Caco-2 (cell line): ENCODE measurements at regions not wholly inside any gene's neighbourhood (a gene's known extent, or its start where the extent isn't known, plus 50 kb on each side); places are given as distances from the start of the nearest gene placed in this dataset.

Experiments
- BruUV-seq: library from RNA; stranded (reverse); fragments of 400-500 nt; replicated peaks from 2 replicates; lab custom pipeline; 2021; lab: Mats Ljungman, UMichigan
- CTCF ChIA-PET: fragments of 300-600 bp; sonication (Branson Sonifier 250); formaldehyde crosslinking; loops from one replicate; lab custom pipeline; 2022; ENCODE audit warnings: antibody characterized with exemption; lab: Charles Lee
- POLR2A ChIA-PET: fragments of 300-600 bp; sonication (Branson Sonifier 250); formaldehyde crosslinking; loops from one replicate; lab custom pipeline; 2022; ENCODE audit warnings: antibody characterized with exemption; lab: Charles Lee
- DNase-seq, 2 experiments: peaks; one replicate each; pipeline versions ENCODE4 v3.0.0 to v3.0.0-alpha.2; 2020 to 2022
- H3K27me3 ChIP-seq: replicated peaks from 2 replicates; pipeline ENCODE4 v1.6.0; 2011; ENCODE audit warnings: low read length; ENCODE audit not compliant: control insufficient read depth, insufficient read depth
- H3K36me3 ChIP-seq: 2 replicates; pipeline ENCODE4 v1.5.1; 2011; ENCODE audit warnings: low read length; ENCODE audit not compliant: control insufficient read depth, insufficient read depth
- H3K4me1 ChIP-seq: fragments of 250-450 bp; sonication (Bioruptor Pico); 2 replicates; pipeline ENCODE4 v1.5.1; 2020; ENCODE audit warnings: mild to moderate bottlenecking
- H3K4me3 ChIP-seq: 2 replicates; pipeline ENCODE4 v1.5.1; 2011; ENCODE audit warnings: low read depth, mild to moderate bottlenecking, control low read depth, low read length
- H3K9me3 ChIP-seq: fragments of 250-450 bp; sonication (Bioruptor Pico); 2 replicates; pipeline ENCODE4 v1.5.1; 2020; ENCODE audit warnings: mild to moderate bottlenecking, moderate library complexity
- H3K27ac Mint-ChIP-seq: one replicate; pipeline ENCODE4 v1.8.0; 2022; ENCODE audit warnings: mixed read lengths; ENCODE audit not compliant: unreplicated experiment
- H3K27me3 Mint-ChIP-seq: one replicate; pipeline ENCODE4 v1.8.0; 2022; ENCODE audit warnings: mixed read lengths; ENCODE audit not compliant: insufficient read depth, unreplicated experiment
- H3K36me3 Mint-ChIP-seq: one replicate; pipeline ENCODE4 v1.8.0; 2022; ENCODE audit warnings: mild to moderate bottlenecking, mixed read lengths; ENCODE audit not compliant: insufficient read depth, unreplicated experiment
- H3K4me1 Mint-ChIP-seq: one replicate; pipeline ENCODE4 v1.8.0; 2022; ENCODE audit warnings: low read depth, mixed read lengths; ENCODE audit not compliant: unreplicated experiment
- H3K4me3 Mint-ChIP-seq: one replicate; pipeline ENCODE4 v1.8.0; 2022; ENCODE audit warnings: mild to moderate bottlenecking, moderate library complexity, mixed read lengths; ENCODE audit not compliant: unreplicated experiment
- H3K9me3 Mint-ChIP-seq: one replicate; pipeline ENCODE4 v1.8.0; 2022; ENCODE audit warnings: mixed read lengths; ENCODE audit not compliant: unreplicated experiment
- CTCF ChIP-seq, 2 experiments: fragments of 200-600 bp in 1 of 2; IDR thresholded peaks; 1 replicate in 1 of 2; 2 replicates in 1 of 2; pipeline versions ENCODE4 v1.5.1 to v1.8.0; 2011 to 2022; ENCODE audit warnings: antibody characterized with exemption in 1 of 2, control low read depth in 1 of 2, inconsistent platforms in 1 of 2, low read depth in 1 of 2, low read length in 1 of 2, mild to moderate bottlenecking in 1 of 2, moderate library complexity in 1 of 2; ENCODE audit not compliant: insufficient read depth in 1 of 2, severe bottlenecking in 1 of 2, unreplicated experiment in 1 of 2
- intact Hi-C: fragments of 100-400 bp; cut with micrococcal nuclease; formaldehyde crosslinking; loops from one replicate; pipeline ENCODE4 v1.10.0; 2022; ENCODE audit not compliant: unreplicated experiment

- no peak for TF ChIP-seq CTCF (IDR thresholded peaks at IDR 0.05; ENCODE audit: insufficient read depth in 1 of 2, low read depth in 1 of 2, low read length in 1 of 2, severe bottlenecking in 1 of 2, unreplicated experiment in 1 of 2)
- Mint-ChIP-seq H3K9me3 (no peaks in the 10 kb centered on the region), H3K27ac (no peak overlapping the region), H3K4me1 (no peaks in the 10 kb centered on the region), H3K4me3 (no peak overlapping the region), H3K36me3 (no peaks in the 10 kb centered on the region), H3K27me3 (peaks cover 7% of the 10 kb centered on the region)
- Histone ChIP-seq H3K36me3 (no peaks in the 10 kb centered on the region), H3K4me3 (no peak overlapping the region), H3K9me3 (no peaks in the 10 kb centered on the region), H3K4me1 (0 out of 2 replicates have a peak, but pooled peaks cover 5% of the 10 kb centered on the region), H3K27me3 (no peaks in the 10 kb centered on the region)
- ChIA-PET POLR2A (no interaction called here), CTCF (interaction anchor here (1.2 kb wide), 1 partner anchor 12 kb away, joined by 4 read pairs; no protein-coding TSS in a partner anchor)
- intact Hi-C loops, result no loop called here
- DNase-seq, result no peak
- no TSS peak for BruUV-seq
Observed at GRCh38 chr16:66115373-66115772, 251.1 kb upstream of the CDH5 start.

GRCh38 chr16:66113223-66113622 lies 253.3 kb upstream of the CDH5 start:
- Mint-ChIP-seq H3K9me3 (no peaks in the 10 kb centered on the region), H3K4me3 (no peak overlapping the region), H3K36me3 (no peaks in the 10 kb centered on the region), H3K4me1 (no peaks in the 10 kb centered on the region), H3K27ac (no peak overlapping the region), H3K27me3 (peaks cover 9% of the 10 kb centered on the region)
- 0 out of 2 replicates have a peak, but pooled peaks cover 5% of the 10 kb centered on the region for H3K4me1 ChIP-seq
- POLR2A ChIA-PET, result no interaction called here
- H3K9me3 ChIP-seq, result no peaks in the 10 kb centered on the region
- H3K27me3 ChIP-seq, result no peaks in the 10 kb centered on the region
- CTCF ChIA-PET, result no interaction called here
- no TSS peak for BruUV-seq
- H3K36me3 ChIP-seq, result no peaks in the 10 kb centered on the region
- no peak for TF ChIP-seq CTCF (IDR thresholded peaks at IDR 0.05; ENCODE audit: insufficient read depth in 1 of 2, low read depth in 1 of 2, low read length in 1 of 2, severe bottlenecking in 1 of 2, unreplicated experiment in 1 of 2)
- H3K4me3 ChIP-seq, result no peak overlapping the region
- DNase-seq, result no peak
- intact Hi-C loops, result no loop called here

- Mint-ChIP-seq H3K36me3 (no peaks in the 10 kb centered on the region), H3K27me3 (peaks cover 7% of the 10 kb centered on the region), H3K4me3 (no peak overlapping the region), H3K9me3 (peaks cover 6% of the 10 kb centered on the region), H3K4me1 (no peaks in the 10 kb centered on the region), H3K27ac (no peak overlapping the region)
- peaks cover 8% of the 10 kb centered on the region; the same call in 1 of the 2 replicates for H3K9me3 ChIP-seq
- POLR2A ChIA-PET, result no interaction called here
- H3K36me3 ChIP-seq, result no peaks in the 10 kb centered on the region
- H3K4me3 ChIP-seq, result no peak overlapping the region
- DNase-seq, result no peak
- BruUV-seq, result no TSS peak
- CTCF ChIA-PET, result no interaction called here
- no peak for TF ChIP-seq CTCF (IDR thresholded peaks at IDR 0.05; ENCODE audit: insufficient read depth in 1 of 2, low read depth in 1 of 2, low read length in 1 of 2, severe bottlenecking in 1 of 2, unreplicated experiment in 1 of 2)
- no peaks in the 10 kb centered on the region for H3K4me1 ChIP-seq
- H3K27me3 ChIP-seq, result no peaks in the 10 kb centered on the region
- intact Hi-C loops, result no loop called here
Observed at GRCh38 chr16:66109677-66110076, 256.8 kb upstream of the CDH5 start.
